ENCODE measurements at regions not wholly inside any gene's neighbourhood (a gene's known extent, or its start where the extent isn't known, plus 50 kb on each side); places are given as distances from the start of the nearest gene placed in this dataset.

DNA sequence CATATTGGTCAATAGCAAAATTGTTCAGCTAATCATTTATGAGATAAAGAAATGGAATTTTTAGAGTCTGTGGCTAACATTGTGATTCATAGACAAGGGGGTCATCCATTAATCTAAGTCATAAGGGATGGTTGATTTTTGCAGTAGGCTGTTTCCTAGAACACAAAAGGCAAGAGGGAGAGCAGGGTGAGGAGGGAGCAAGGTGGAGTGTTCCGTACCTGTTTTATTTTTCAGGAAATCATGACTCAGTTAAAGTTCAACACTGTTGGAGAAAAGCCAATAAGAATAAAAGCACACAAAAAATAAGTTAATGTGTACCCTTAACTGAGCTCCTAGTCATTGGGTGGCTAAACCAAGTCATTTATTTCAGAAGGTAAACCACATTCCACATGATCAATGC is 512.4 kb upstream of the ATXN8OS start:
- WGBS (ENCODE audit: missing lambda C conversion rate), result 0% methylated on average over 1 of the region's 1 CpG
- no peak for ATAC-seq
- Histone ChIP-seq H3K4me2 (no peak overlapping the region), H3K4me3 (no peak overlapping the region), H3K4me1 (no peaks in the 10 kb centered on the region), H3K9me3 (no peaks in the 10 kb centered on the region), H3K27ac (no peak overlapping the region)
- ChIA-PET POLR2A (no interaction called here), CTCF (no interaction called here)
- no peak for TF ChIP-seq RARB (CRISPR knock-in tag; IDR thresholded peaks at IDR 0.05)
- TF ChIP-seq, protein P1, sequence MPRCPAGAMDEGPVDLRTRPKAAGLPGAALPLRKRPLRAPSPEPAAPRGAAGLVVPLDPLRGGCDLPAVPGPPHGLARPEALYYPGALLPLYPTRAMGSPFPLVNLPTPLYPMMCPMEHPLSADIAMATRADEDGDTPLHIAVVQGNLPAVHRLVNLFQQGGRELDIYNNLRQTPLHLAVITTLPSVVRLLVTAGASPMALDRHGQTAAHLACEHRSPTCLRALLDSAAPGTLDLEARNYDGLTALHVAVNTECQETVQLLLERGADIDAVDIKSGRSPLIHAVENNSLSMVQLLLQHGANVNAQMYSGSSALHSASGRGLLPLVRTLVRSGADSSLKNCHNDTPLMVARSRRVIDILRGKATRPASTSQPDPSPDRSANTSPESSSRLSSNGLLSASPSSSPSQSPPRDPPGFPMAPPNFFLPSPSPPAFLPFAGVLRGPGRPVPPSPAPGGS (IDR thresholded peaks at IDR 0.05), result no peak
- TF ChIP-seq TFCP2L1 (CRISPR knock-in tag; IDR thresholded peaks at IDR 0.05), result no peak
- TF ChIP-seq NR3C1 (IDR thresholded peaks at IDR 0.05), result no peak
- no peak for DNase-seq (ENCODE audit: low read depth in 1 of 2, low spot score in 1 of 2)
- FAIRE-seq, result no peak

DNA sequence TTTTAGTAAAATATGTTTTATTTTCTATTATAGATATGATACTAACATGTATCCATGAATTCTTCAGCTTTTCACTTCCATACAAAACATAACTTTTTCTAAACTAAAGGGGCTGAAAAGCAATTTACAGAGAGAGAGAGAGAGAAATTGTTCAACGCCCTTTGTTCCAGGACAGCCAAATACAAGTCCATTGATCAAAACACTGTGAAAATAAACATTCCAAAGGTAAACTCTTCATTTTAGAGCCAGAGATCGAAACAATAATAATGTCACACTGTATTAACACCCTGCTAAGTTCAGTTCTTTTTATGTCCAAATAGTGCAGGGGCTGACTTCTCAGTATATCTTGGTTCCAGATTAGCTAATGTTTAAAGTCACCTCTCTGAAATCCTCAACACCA is 516.2 kb upstream of the ATXN8OS start:
- no peaks in the 10 kb centered on the region for H3K9me3 ChIP-seq
- H3K4me3 ChIP-seq, result no peak overlapping the region
- 20% methylated on average over 2 of the region's 2 CpGs for WGBS (ENCODE audit: missing lambda C conversion rate)
- DNase-seq (ENCODE audit: low read depth in 1 of 2, low spot score in 1 of 2) (no peak), ATAC-seq (no peak), FAIRE-seq (no peak)
- no peaks in the 10 kb centered on the region for H3K4me1 ChIP-seq
- no peak overlapping the region for H3K4me2 ChIP-seq
- ChIA-PET POLR2A (no interaction called here), CTCF (no interaction called here)
- TF ChIP-seq MYC (IDR thresholded peaks at IDR 0.05; ENCODE audit: borderline replicate concordance, low read length) (no peak), HOXA7 (CRISPR knock-in tag; IDR thresholded peaks at IDR 0.05) (no peak)
- no peak overlapping the region for H3K27ac ChIP-seq

DNA sequence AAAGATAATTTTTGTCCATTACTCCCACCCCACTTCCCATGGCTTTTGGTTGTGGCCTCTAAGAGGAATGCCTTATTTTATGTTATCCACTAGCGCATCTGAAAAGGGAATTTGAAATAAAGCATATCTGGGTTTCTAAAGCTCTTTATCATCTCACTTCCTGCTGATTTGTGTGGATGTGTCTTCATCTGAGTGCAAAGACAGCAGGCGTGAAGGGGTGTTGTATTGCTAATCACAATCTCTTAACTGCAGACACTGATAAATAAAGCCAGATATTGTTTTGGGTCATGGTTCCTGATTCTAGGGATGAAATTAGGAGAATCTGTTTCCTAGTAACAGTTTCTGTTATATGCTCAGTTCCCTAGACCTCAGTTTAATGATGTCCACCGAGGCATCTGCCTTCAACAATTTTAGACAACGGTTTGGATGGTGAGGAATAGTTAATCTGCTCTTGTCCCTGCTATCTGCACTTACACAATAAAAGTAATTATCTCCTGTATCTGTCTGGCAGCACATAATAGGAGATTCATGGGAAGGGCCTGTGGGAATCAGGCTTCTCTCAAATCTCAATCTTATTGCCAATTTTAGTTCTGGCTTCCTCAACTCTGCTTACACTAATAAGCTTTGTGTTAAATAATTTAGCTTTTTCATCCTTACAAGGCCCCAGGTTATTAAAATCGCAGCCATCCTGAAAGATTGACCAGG is 517.9 kb upstream of the ATXN8OS start:
- WGBS (ENCODE audit: missing lambda C conversion rate), result 41% methylated on average over 5 of the region's 5 CpGs
- POLR2A ChIA-PET, result no interaction called here
- Histone ChIP-seq H3K9me3 (no peaks in the 10 kb centered on the region), H3K4me1 (no peaks in the 10 kb centered on the region), H3K4me2 (no peak overlapping the region), H3K4me3 (no peak overlapping the region), H3K27ac (no peak overlapping the region)
- TF ChIP-seq, protein P2, sequence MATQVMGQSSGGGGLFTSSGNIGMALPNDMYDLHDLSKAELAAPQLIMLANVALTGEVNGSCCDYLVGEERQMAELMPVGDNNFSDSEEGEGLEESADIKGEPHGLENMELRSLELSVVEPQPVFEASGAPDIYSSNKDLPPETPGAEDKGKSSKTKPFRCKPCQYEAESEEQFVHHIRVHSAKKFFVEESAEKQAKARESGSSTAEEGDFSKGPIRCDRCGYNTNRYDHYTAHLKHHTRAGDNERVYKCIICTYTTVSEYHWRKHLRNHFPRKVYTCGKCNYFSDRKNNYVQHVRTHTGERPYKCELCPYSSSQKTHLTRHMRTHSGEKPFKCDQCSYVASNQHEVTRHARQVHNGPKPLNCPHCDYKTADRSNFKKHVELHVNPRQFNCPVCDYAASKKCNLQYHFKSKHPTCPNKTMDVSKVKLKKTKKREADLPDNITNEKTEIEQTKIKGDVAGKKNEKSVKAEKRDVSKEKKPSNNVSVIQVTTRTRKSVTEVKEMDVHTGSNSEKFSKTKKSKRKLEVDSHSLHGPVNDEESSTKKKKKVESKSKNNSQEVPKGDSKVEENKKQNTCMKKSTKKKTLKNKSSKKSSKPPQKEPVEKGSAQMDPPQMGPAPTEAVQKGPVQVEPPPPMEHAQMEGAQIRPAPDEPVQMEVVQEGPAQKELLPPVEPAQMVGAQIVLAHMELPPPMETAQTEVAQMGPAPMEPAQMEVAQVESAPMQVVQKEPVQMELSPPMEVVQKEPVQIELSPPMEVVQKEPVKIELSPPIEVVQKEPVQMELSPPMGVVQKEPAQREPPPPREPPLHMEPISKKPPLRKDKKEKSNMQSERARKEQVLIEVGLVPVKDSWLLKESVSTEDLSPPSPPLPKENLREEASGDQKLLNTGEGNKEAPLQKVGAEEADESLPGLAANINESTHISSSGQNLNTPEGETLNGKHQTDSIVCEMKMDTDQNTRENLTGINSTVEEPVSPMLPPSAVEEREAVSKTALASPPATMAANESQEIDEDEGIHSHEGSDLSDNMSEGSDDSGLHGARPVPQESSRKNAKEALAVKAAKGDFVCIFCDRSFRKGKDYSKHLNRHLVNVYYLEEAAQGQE (IDR thresholded peaks at IDR 0.05), result no peak
- TF ChIP-seq JUN (IDR thresholded peaks at IDR 0.05) (no peak), PHF8 (IDR thresholded peaks at IDR 0.05; ENCODE audit: borderline replicate concordance, low read depth) (no peak), NPAS2 (CRISPR knock-in tag; IDR thresholded peaks at IDR 0.05; ENCODE audit: borderline replicate concordance) (no peak), BHLHE40 (IDR thresholded peaks at IDR 0.05; ENCODE audit: low read depth, low read length) (no peak)
- TF ChIP-seq, protein P3, sequence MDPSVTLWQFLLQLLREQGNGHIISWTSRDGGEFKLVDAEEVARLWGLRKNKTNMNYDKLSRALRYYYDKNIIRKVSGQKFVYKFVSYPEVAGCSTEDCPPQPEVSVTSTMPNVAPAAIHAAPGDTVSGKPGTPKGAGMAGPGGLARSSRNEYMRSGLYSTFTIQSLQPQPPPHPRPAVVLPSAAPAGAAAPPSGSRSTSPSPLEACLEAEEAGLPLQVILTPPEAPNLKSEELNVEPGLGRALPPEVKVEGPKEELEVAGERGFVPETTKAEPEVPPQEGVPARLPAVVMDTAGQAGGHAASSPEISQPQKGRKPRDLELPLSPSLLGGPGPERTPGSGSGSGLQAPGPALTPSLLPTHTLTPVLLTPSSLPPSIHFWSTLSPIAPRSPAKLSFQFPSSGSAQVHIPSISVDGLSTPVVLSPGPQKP (IDR thresholded peaks at IDR 0.05; ENCODE audit: low read depth, low read length), result no peak
- no peak for FAIRE-seq
- no peak for ATAC-seq
- CTCF ChIA-PET, result interaction anchor here (1.3 kb wide), 1 partner anchor 24 kb away, joined by 4 read pairs; no protein-coding TSS in a partner anchor
- DNase-seq (ENCODE audit: low read depth in 1 of 2, low spot score in 1 of 2), result no peak

DNA sequence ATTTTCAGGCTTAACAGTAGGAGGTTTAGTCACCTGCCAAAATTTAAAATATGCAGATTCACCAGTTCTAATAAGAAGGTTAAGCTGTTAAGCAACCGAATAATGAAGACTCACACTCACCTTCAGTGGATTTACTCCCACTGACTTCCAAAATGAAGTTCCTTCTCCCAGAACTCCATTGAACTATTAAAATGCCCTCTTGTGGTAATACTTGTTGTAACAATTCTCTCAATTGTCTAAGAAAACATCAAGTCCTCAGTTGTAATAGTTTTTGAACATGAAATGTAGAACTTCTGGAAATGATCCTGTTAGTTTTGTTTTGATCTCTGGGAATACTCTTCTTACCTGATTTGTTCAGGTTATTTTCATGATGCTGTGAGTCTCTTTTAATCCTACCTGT is 522.0 kb upstream of the ATXN8OS start:
- no peaks in the 10 kb centered on the region for H3K4me1 ChIP-seq
- CTCF ChIA-PET, result no interaction called here
- no peak for FAIRE-seq
- no peak for ATAC-seq
- no peak overlapping the region for H3K27ac ChIP-seq
- POLR2A ChIA-PET, result no interaction called here
- no peak for DNase-seq (ENCODE audit: low read depth in 1 of 2, low spot score in 1 of 2)
- WGBS (ENCODE audit: missing lambda C conversion rate), result 6% methylated on average over 1 of the region's 1 CpG
- no peak overlapping the region for H3K4me2 ChIP-seq
- no peaks in the 10 kb centered on the region for H3K9me3 ChIP-seq
- no peak overlapping the region for H3K4me3 ChIP-seq
- no peak for TF ChIP-seq JUN (IDR thresholded peaks at IDR 0.05)
- no peak for TF ChIP-seq CEBPB (IDR thresholded peaks at IDR 0.05)
- no peak for TF ChIP-seq NR3C1 (IDR thresholded peaks at IDR 0.05)
- TF ChIP-seq, protein P4, sequence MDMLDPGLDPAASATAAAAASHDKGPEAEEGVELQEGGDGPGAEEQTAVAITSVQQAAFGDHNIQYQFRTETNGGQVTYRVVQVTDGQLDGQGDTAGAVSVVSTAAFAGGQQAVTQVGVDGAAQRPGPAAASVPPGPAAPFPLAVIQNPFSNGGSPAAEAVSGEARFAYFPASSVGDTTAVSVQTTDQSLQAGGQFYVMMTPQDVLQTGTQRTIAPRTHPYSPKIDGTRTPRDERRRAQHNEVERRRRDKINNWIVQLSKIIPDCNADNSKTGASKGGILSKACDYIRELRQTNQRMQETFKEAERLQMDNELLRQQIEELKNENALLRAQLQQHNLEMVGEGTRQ (IDR thresholded peaks at IDR 0.05), result no peak
- no peak for TF ChIP-seq PHF8 (IDR thresholded peaks at IDR 0.05; ENCODE audit: borderline replicate concordance, low read depth)
- TF ChIP-seq TP53 (CRISPR knock-in tag; IDR thresholded peaks at IDR 0.05), result no peak
- TF ChIP-seq, protein P5, sequence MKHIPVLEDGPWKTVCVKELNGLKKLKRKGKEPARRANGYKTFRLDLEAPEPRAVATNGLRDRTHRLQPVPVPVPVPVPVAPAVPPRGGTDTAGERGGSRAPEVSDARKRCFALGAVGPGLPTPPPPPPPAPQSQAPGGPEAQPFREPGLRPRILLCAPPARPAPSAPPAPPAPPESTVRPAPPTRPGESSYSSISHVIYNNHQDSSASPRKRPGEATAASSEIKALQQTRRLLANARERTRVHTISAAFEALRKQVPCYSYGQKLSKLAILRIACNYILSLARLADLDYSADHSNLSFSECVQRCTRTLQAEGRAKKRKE (CRISPR knock-in tag; IDR thresholded peaks at IDR 0.05; ENCODE audit: low read depth), result no peak
- no peak for TF ChIP-seq CHD2 (IDR thresholded peaks at IDR 0.05; ENCODE audit: low read length, partially characterized antibody)
- TF ChIP-seq JUNB (IDR thresholded peaks at IDR 0.05), result no peak
- TF ChIP-seq RARB (CRISPR knock-in tag; IDR thresholded peaks at IDR 0.05), result no peak
- TF ChIP-seq MAZ (IDR thresholded peaks at IDR 0.05; ENCODE audit: borderline replicate concordance, low read depth, low read length), result no peak
- TF ChIP-seq TFCP2L1 (CRISPR knock-in tag; IDR thresholded peaks at IDR 0.05), result no peak
- TF ChIP-seq, protein P6, sequence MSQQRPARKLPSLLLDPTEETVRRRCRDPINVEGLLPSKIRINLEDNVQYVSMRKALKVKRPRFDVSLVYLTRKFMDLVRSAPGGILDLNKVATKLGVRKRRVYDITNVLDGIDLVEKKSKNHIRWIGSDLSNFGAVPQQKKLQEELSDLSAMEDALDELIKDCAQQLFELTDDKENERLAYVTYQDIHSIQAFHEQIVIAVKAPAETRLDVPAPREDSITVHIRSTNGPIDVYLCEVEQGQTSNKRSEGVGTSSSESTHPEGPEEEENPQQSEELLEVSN (IDR thresholded peaks at IDR 0.05; ENCODE audit: borderline replicate concordance, low read depth), result no peak
